ENCODE measurements at regions not wholly inside any gene's neighbourhood (a gene's known extent, or its start where the extent isn't known, plus 50 kb on each side); places are given as distances from the start of the nearest gene placed in this dataset.

- Histone ChIP-seq H3K9ac (no peak overlapping the region), H3K27ac (ENCODE audit: low read depth in 2 of 2, low read length in 1 of 2) (no peak overlapping the region), H3K9me3 (no peaks in the 10 kb centered on the region), H3K4me1 (ENCODE audit: control insufficient read depth in 1 of 2, insufficient read depth in 2 of 2, low read depth in 1 of 2, low read length in 1 of 2) (no peaks in the 10 kb centered on the region), H3K36me3 (replicated peaks in 1 of 2; ENCODE audit: control insufficient read depth in 1 of 2, insufficient read depth in 2 of 2, low read length in 1 of 2) (no peaks in the 10 kb centered on the region), H2AFZ (ENCODE audit: low read depth) (no peak overlapping the region), H3K9me2 (no peaks in the 10 kb centered on the region), H3K4me3 (ENCODE audit: low read depth in 2 of 2, low read length in 1 of 2) (no peak overlapping the region), H3K4me2 (no peak overlapping the region), H4K20me1 (ENCODE audit: insufficient read depth) (no peaks in the 10 kb centered on the region), H3F3A (replicated peaks; ENCODE audit: insufficient read depth) (no peaks in the 10 kb centered on the region), H3K27me3 (ENCODE audit: insufficient read depth) (no peaks in the 10 kb centered on the region; the same call in 1 of the 2 replicates), H3K79me2 (ENCODE audit: insufficient read depth) (no peaks in the 10 kb centered on the region)
- CTCF ChIA-PET: interaction anchor here (1.2 kb wide), 1 partner anchor 15 kb away, joined by 3 read pairs; no protein-coding TSS in a partner anchor
- POLR2A ChIA-PET: no interaction called here
- DNase-seq: no peak
- 20% methylated on average over 1 of the region's 1 CpG for WGBS (ENCODE audit: low lambda C conversion rate)
- TF ChIP-seq RXRA (IDR thresholded peaks at IDR 0.05; ENCODE audit: borderline replicate concordance, low read depth): no peak
- no peak for TF ChIP-seq NFIC (IDR thresholded peaks at IDR 0.05; ENCODE audit: borderline replicate concordance)
- no peak for TF ChIP-seq MEF2A (IDR thresholded peaks at IDR 0.05; ENCODE audit: borderline replicate concordance, low read depth)
- TF ChIP-seq ELF1 (IDR thresholded peaks at IDR 0.05): no peak
- no peak for TF ChIP-seq MXI1 (IDR thresholded peaks at IDR 0.05; ENCODE audit: low read depth, low read length)
- TF ChIP-seq GABPA (IDR thresholded peaks at IDR 0.05; ENCODE audit: low read depth): no peak
- TF ChIP-seq FOXM1 (IDR thresholded peaks at IDR 0.05; ENCODE audit: low read depth): no peak
- no peak for TF ChIP-seq RCOR1 (IDR thresholded peaks at IDR 0.05; ENCODE audit: low read length)
- TF ChIP-seq, protein P1, sequence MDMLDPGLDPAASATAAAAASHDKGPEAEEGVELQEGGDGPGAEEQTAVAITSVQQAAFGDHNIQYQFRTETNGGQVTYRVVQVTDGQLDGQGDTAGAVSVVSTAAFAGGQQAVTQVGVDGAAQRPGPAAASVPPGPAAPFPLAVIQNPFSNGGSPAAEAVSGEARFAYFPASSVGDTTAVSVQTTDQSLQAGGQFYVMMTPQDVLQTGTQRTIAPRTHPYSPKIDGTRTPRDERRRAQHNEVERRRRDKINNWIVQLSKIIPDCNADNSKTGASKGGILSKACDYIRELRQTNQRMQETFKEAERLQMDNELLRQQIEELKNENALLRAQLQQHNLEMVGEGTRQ (IDR thresholded peaks at IDR 0.05; ENCODE audit: borderline replicate concordance, low read depth, low read length): no peak
- TF ChIP-seq, protein P2, sequence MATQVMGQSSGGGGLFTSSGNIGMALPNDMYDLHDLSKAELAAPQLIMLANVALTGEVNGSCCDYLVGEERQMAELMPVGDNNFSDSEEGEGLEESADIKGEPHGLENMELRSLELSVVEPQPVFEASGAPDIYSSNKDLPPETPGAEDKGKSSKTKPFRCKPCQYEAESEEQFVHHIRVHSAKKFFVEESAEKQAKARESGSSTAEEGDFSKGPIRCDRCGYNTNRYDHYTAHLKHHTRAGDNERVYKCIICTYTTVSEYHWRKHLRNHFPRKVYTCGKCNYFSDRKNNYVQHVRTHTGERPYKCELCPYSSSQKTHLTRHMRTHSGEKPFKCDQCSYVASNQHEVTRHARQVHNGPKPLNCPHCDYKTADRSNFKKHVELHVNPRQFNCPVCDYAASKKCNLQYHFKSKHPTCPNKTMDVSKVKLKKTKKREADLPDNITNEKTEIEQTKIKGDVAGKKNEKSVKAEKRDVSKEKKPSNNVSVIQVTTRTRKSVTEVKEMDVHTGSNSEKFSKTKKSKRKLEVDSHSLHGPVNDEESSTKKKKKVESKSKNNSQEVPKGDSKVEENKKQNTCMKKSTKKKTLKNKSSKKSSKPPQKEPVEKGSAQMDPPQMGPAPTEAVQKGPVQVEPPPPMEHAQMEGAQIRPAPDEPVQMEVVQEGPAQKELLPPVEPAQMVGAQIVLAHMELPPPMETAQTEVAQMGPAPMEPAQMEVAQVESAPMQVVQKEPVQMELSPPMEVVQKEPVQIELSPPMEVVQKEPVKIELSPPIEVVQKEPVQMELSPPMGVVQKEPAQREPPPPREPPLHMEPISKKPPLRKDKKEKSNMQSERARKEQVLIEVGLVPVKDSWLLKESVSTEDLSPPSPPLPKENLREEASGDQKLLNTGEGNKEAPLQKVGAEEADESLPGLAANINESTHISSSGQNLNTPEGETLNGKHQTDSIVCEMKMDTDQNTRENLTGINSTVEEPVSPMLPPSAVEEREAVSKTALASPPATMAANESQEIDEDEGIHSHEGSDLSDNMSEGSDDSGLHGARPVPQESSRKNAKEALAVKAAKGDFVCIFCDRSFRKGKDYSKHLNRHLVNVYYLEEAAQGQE (IDR thresholded peaks at IDR 0.05; ENCODE audit: low read depth, low read length): no peak
Observed at GRCh38 chr12:58819985-58820384, 100.3 kb downstream of the LRIG3 start.
